Hematopoietic multipotent progenitor cell treated with erythropoietin and hydrocortisone succinate and interleukin-3 and kit ligand, for 15 days (in vitro differentiated cells): ENCODE measurements at regions not wholly inside any gene's neighbourhood (a gene's known extent, or its start where the extent isn't known, plus 50 kb on each side); places are given as distances from the start of the nearest gene placed in this dataset.

Source experiments
- DNase-seq: peaks from one replicate; pipeline ENCODE4 v3.0.0-alpha.2; 2015; ENCODE audit warnings: low spot score

GRCh38 chr1:25103164-25103795, 129.0 kb downstream of the SYF2 start:
- DNase-seq: no peak

DNA sequence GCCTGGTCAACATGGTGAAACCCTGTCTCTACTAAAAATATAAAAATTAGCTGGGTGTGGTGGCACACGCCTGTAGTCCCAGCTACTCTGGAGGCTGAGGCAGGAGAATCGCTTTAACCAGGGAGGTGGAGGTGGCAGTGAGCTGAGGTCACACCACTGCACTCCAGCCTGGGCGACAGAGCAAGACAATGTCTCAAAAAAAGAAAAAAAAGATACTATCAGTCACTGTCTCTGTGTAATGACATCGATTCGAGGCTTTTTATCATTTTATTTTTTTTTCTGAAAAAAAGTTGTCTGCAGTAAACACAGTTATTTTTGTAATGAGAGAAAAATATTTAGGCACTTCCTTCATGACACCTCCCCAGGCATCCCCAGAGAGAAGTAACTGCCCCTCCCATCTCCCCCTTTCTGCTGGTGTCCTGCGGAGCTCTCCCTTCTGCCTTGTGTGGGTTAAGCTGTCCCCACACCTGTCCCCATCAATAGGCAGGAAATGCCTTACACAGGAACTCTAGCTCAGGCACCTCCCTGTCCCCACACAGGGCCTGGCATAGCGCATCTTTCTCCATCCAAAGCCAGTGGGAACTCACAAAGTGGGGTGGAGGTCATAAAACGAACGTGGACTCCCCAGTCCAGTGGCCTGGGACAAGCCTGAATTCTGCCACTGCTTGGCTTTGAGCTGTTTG, 132.0 kb downstream of the SYF2 start:
- no peak for DNase-seq

GRCh38 chr1:25099343-25099951, 132.9 kb downstream of the SYF2 start:
- no peak for DNase-seq

DNA sequence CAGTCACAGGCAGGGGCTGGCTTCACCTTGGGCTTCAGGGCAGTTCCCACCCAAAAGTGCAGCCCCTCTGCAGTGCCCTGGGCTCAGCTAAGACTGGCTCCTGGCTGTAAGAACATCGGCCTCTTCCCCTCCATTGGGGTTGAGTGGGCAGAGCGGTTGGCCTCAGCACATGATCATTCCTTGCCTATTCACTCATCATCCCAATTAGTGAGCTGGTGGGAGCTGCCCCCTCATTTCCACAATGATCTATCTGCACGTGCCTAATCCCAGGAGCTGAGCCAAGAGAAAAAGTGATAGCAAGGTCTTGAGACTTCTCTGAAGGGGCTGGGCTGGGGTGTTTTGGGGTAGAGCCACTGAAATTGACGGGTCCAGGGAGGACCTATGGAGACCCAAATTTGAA, 133.6 kb downstream of the SYF2 start:
- DNase-seq: no peak

GRCh38 chr1:25096307-25097150, 135.8 kb downstream of the SYF2 start:
- DNase-seq: no peak

GRCh38 chr1:25095635-25096200, 136.6 kb downstream of the SYF2 start:
- no peak for DNase-seq

DNA sequence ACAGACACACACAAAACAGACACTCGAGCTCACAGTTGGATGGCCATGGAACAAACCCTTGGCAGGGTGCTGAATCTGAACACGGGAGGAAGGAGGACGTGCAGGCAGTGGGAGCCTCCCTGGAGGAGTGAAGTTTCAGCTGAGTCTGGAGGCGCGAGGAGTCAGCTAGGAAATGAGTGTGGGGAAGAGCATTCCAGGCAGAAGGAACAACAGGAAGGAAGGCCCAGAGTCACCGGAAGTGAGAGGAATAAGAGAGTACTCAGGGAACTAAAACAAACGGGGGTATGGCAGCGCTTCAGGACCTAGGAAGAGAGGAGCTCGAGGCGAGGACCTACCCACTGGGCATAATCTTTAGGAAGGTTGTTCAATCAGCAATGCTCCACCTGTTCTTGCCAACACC, 137.3 kb downstream of the SYF2 start:
- DNase-seq: no peak

GRCh38 chr1:25094229-25094628, 138.1 kb downstream of the SYF2 start:
- no peak for DNase-seq

DNA sequence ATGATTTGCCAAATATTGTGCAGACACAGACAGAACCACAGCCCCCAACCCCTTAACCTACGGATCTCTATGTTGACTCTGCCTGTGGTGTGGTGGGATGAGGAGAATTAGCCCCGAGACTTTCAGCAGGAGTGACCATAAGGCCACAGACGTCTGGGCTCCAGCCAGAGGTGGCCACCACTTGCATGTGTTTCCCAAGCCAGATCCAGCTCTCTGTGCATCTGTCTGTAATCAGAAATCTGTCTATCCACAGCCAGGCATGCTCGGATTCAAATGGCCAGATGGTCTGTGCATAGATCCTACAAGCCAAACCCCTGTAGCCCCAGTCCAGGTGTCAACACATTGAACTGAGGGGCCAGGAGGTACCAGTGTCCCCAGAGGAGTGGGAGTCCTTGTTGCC, 140.6 kb downstream of the SYF2 start:
- no peak for DNase-seq

- DNase-seq: no peak
Measured at GRCh38 chr1:25090707-25091422, 141.4 kb downstream of the SYF2 start.

DNA sequence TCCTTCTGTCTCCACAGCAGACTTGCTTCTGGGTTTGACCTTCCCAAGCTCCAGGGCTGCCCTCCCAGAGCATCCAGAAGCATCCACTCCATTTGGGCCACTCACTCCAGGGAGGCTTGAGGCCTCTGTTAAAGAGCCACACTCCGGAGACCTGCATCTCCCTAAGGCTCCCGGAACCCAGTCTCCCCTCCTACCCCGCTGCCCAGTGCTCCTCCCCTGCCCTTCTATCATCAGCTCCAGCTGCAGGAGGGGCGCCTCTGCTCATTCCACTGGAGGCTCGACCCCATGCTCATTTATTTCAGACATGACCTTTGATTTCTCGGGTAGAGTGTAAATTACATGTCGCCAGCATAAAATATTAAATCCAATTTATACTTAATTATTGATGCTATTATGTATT, 142.5 kb downstream of the SYF2 start:
- no peak for DNase-seq

- no peak for DNase-seq
Measured at GRCh38 chr1:25088946-25089345, 143.4 kb downstream of the SYF2 start.

DNA sequence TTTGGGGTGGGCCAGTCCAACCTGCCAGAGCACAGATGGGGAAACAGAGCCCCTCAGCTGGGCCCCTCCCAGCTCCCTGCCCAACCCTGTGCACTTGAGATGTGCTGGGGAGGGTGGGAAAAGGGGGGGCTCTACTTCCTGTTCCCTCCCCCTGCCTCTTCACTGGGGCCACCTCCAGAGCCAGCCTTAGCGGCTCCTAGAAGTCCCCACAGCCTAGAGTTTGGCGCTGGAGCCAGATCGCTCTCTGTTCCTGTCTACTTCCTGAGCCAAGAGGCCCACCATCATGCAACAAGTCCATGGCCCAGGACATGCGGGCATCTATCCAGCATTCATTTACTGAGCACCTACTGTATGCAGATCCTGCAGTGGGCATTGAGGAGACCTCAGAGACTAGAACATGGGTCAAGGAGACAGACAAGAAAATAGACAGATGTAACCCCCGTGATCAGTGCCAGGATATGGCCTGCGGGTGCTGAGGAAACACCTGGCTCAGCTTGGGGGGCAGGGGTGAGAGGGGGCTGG, 144.1 kb downstream of the SYF2 start:
- no peak for DNase-seq

DNA sequence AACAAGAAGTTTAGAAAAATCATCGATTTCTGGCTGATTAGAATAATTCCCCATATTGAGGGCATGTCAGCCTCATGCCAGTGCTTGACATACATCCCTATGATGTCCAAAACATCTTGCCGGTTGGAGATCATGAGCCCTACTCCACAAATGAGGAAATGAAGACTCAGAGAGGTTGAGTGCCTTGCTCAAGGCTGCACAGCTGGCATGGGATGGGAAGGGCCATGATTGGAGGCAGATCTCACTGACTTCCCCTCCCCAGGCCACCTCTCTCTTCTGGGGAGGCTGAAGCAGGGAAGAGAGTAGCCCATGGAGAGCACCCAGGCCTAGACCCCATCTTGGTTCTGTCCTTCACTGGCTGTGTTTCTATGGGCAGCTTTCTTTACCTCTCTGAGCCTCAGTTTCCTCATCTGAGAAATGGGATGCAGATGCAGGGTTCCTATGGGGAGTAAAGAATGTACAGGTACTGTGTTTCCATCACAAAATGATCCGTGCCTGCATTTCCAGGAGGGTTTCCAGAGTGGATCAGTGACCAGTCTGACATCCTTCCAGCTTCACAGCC, 145.7 kb downstream of the SYF2 start:
- no peak for DNase-seq

GRCh38 chr1:25084407-25084806, 147.9 kb downstream of the SYF2 start:
- DNase-seq: no peak

DNA sequence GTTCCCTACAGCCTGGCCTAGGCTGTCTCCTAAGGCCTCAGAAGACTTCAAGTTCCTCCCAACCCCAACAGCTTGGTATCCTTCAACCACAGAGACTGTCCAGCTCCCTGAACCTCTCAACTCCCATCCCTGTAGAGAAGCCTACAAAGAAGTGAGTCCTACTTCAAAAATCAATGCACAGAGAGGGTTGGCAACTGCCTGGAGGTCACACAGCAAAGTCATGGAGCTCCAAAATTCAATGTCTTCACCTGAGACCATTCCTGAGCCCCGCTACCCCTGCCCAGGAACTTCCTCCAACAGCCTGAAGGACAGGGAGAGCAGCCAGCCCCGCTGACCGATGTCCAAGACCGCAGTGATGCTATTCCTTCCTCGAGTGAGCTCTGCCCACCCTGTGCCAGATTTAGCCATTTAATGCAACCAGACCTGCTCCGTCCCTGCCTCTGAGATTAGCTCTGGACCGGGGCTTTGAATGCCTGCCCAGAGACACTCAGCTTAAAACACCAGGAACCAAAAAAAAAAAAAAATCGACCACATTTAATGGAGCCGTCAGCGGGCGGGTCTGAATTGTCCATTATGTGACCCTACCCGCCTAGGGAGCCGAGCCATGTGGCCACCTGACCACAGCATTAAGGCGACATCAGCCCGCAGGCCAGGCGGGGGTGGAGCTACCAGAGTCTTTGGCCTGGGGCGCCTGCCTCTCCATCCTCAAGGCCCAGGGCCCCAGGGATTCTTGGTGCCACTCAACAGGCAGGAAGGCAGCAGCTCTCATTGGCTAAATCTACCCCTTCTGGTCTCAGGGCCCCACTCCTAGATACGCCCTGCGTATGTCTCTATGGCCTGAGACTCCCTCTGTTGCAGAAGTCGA, 148.6 kb downstream of the SYF2 start:
- no peak for DNase-seq

GRCh38 chr1:25082995-25083394, 149.3 kb downstream of the SYF2 start:
- DNase-seq: no peak

- no peak for DNase-seq
Measured at GRCh38 chr1:25082216-25082899, 149.9 kb downstream of the SYF2 start.

GRCh38 chr1:25081496-25081895, 150.8 kb downstream of the SYF2 start:
- DNase-seq: no peak
